Prostate gland (tissue), 2 donors: ENCODE measurements at regions not wholly inside any gene's neighbourhood (a gene's known extent, or its start where the extent isn't known, plus 50 kb on each side); places are given as distances from the start of the nearest gene placed in this dataset.

ENCODE experiments used
- DNase-seq: peaks from one replicate; pipeline ENCODE4 v3.0.0-alpha.2; 2019; ENCODE audit warnings: low spot score
- H3K27ac ChIP-seq, 2 donors: fragments of 200-600 bp; sonication (generic); 2 replicates each; pipeline ENCODE4 v1.5.1; 2017 to 2019
- H3K27me3 ChIP-seq: fragments of 200-600 bp; sonication (generic); replicated peaks from 2 replicates; pipeline ENCODE4 v1.5.1; 2019; ENCODE audit not compliant: insufficient read depth
- H3K36me3 ChIP-seq, 2 donors: fragments of 200-600 bp; sonication (generic); 1 replicate in 1 of 2; 2 replicates in 1 of 2; pipeline versions ENCODE4 v1.5.1 to v1.8.1; 2017 to 2019
- H3K4me1 ChIP-seq: fragments of 200-600 bp; sonication (generic); replicated peaks from 2 replicates; pipeline ENCODE4 v1.5.1; 2019
- H3K4me3 ChIP-seq, 2 donors: fragments of 200-600 bp; sonication (generic); 2 replicates each; pipeline ENCODE4 v1.5.1; 2017 to 2019
- H3K9me3 ChIP-seq: fragments of 200-600 bp; sonication (generic); 2 replicates; pipeline ENCODE4 v1.5.1; 2017
- CTCF ChIP-seq, 4 experiments: fragments of 200-600 bp in 2 of 4; fragments of 450-650 bp in 2 of 4; sonication (generic) in 2 of 4; IDR thresholded peaks; 1 replicate in 3 of 4; 2 replicates in 1 of 4; pipeline ENCODE4 v1.5.1; 2016 to 2019; ENCODE audit warnings: antibody characterized with exemption in 4 of 4, mild to moderate bottlenecking in 2 of 4, moderate library complexity in 2 of 4
- POLR2A ChIP-seq: fragments of 450-650 bp; IDR thresholded peaks from one replicate; pipeline ENCODE4 v1.6.1; 2016; ENCODE audit warnings: antibody characterized with exemption, mild to moderate bottlenecking
- POLR2AphosphoS5 ChIP-seq: sonication (generic); formaldehyde crosslinking; IDR thresholded peaks from one replicate; pipeline ENCODE4 v1.6.1; 2017; ENCODE audit warnings: antibody characterized with exemption
- WGBS: methylation state at CpG from one replicate; pipeline ENCODE4 v1.1.5; 2018; 5-methylcytosine and 5-hydroxymethylcytosine counted together
- intact Hi-C: fragments of 100-400 bp; cut with DNase I; formaldehyde crosslinking; loops from one replicate; pipeline ENCODE4 v1.14.2; 2022

GRCh38 chr13:99140831-99141230 is 59.8 kb upstream of the UBAC2 start:
- H3K27ac ChIP-seq = no peak overlapping the region
- no peaks in the 10 kb centered on the region for H3K4me1 ChIP-seq
- intact Hi-C loops = no loop called here
- DNase-seq = no peak
- TF ChIP-seq POLR2A (no peak), POLR2AphosphoS5 (no peak), CTCF (IDR thresholded peaks at IDR 0.05) (no peak)
- H3K9me3 ChIP-seq = no peaks in the 10 kb centered on the region
- H3K36me3 ChIP-seq = no peaks in the 10 kb centered on the region
- H3K4me3 ChIP-seq = no peak overlapping the region
- 90% methylated on average over 9 of the region's 9 CpGs for WGBS
- no peaks in the 10 kb centered on the region for H3K27me3 ChIP-seq

GRCh38 chr13:99143904-99144303 is 56.8 kb upstream of the UBAC2 start:
- TF ChIP-seq CTCF (IDR thresholded peaks at IDR 0.05) = no peak
- TF ChIP-seq POLR2A = no peak
- no peak for TF ChIP-seq POLR2AphosphoS5
- intact Hi-C loops = no loop called here
- no peak overlapping the region for H3K4me3 ChIP-seq
- no peak overlapping the region for H3K27ac ChIP-seq
- WGBS = 97% methylated on average over 4 of the region's 4 CpGs
- H3K36me3 ChIP-seq = no peaks in the 10 kb centered on the region
- H3K27me3 ChIP-seq = no peaks in the 10 kb centered on the region
- no peaks in the 10 kb centered on the region for H3K9me3 ChIP-seq
- H3K4me1 ChIP-seq = no peaks in the 10 kb centered on the region
- no peak for DNase-seq

- H3K27ac ChIP-seq = no peak overlapping the region
- no peaks in the 10 kb centered on the region for H3K4me1 ChIP-seq
- TF ChIP-seq POLR2A = no peak
- no peak for TF ChIP-seq POLR2AphosphoS5
- TF ChIP-seq CTCF (IDR thresholded peaks at IDR 0.05) = no peak
- no peak overlapping the region for H3K4me3 ChIP-seq
- H3K9me3 ChIP-seq = no peaks in the 10 kb centered on the region
- H3K36me3 ChIP-seq = no peaks in the 10 kb centered on the region
- no peak for DNase-seq
- no peaks in the 10 kb centered on the region for H3K27me3 ChIP-seq
- 61% methylated on average over 6 of the region's 6 CpGs for WGBS
- intact Hi-C loops = no loop called here
Measured at GRCh38 chr13:99144306-99144705, 56.3 kb upstream of the UBAC2 start.

- H3K27ac ChIP-seq = no peak overlapping the region
- no peak for DNase-seq
- 69% methylated on average over 4 of the region's 4 CpGs for WGBS
- H3K4me1 ChIP-seq = no peaks in the 10 kb centered on the region
- no peaks in the 10 kb centered on the region for H3K27me3 ChIP-seq
- no peak for TF ChIP-seq POLR2AphosphoS5
- H3K36me3 ChIP-seq = no peaks in the 10 kb centered on the region
- no peaks in the 10 kb centered on the region for H3K9me3 ChIP-seq
- intact Hi-C loops = no loop called here
- no peak overlapping the region for H3K4me3 ChIP-seq
Measured at GRCh38 chr13:99145461-99145860, 55.2 kb upstream of the UBAC2 start.

- TF ChIP-seq POLR2AphosphoS5 = no peak
- TF ChIP-seq POLR2A = no peak
- TF ChIP-seq CTCF (IDR thresholded peaks at IDR 0.05) = no peak
- WGBS = 59% methylated on average over 7 of the region's 7 CpGs
- no peak for DNase-seq
Measured at GRCh38 chr13:99150575-99151361, 49.9 kb upstream of the UBAC2 start.

More at GRCh38 chr13:99150575-99151361, 49.9 kb upstream of the UBAC2 start:
- intact Hi-C loops = no loop called here
- Histone ChIP-seq H3K9me3 (no peaks in the 10 kb centered on the region), H3K4me1 (no peaks in the 10 kb centered on the region), H3K36me3 (no peaks in the 10 kb centered on the region), H3K27me3 (no peaks in the 10 kb centered on the region), H3K27ac (no peak overlapping the region), H3K4me3 (no peak overlapping the region)
